IMR-90 (cell line): ENCODE measurements at regions not wholly inside any gene's neighbourhood (a gene's known extent, or its start where the extent isn't known, plus 50 kb on each side); places are given as distances from the start of the nearest gene placed in this dataset.

Source experiments
- ATAC-seq: fragments of 200-7000 bp; cut with Tn5 transposase; 2 replicates; pipeline ENCODE4 v1.9.1; 2020; ENCODE audit warnings: low read depth, mild to moderate bottlenecking, moderate library complexity
- BruUV-seq: library from RNA; stranded (reverse); fragments of 400-500 nt; replicated peaks from 2 replicates; lab custom pipeline; 2021; lab: Mats Ljungman, UMichigan
- CTCF ChIA-PET: fragments of 300-600 bp; formaldehyde crosslinking; extraction: SDS; loops from one replicate; lab custom pipeline; 2021; ENCODE audit warnings: antibody characterized with exemption; lab: Yijun Ruan, JAX
- POLR2A ChIA-PET: fragments of 300-600 bp; sonication (Branson Sonifier 250); formaldehyde crosslinking; loops from one replicate; lab custom pipeline; 2022; ENCODE audit warnings: antibody characterized with exemption; ENCODE audit not compliant: unreplicated experiment; lab: Charles Lee
- DNase-seq: peaks from one replicate; pipeline ENCODE4 v3.0.0; 2013
- H2AFZ ChIP-seq: replicated peaks from 2 replicates; pipeline ENCODE3; 2013; ENCODE audit warnings: low read length, mild to moderate bottlenecking; ENCODE audit not compliant: poor library complexity
- H2AK5ac ChIP-seq: 2 replicates; pipeline ENCODE4 v1.6.1; 2013; ENCODE audit warnings: low read depth, low read length, inconsistent platforms
- H2AK9ac ChIP-seq: replicated peaks from 2 replicates; pipeline ENCODE3; 2013; ENCODE audit warnings: mild to moderate bottlenecking, low read depth, low read length, moderate library complexity; ENCODE audit not compliant: poor library complexity
- H2BK120ac ChIP-seq: 2 replicates; pipeline ENCODE4 v1.6.1; 2013; ENCODE audit warnings: low read depth, low read length, inconsistent platforms
- H2BK15ac ChIP-seq: 3 replicates; pipeline ENCODE4 v1.6.1; 2013; ENCODE audit warnings: low read depth, low read length, inconsistent platforms
- H2BK20ac ChIP-seq: 2 replicates; pipeline ENCODE4 v1.6.1; 2013; ENCODE audit warnings: low read depth, mild to moderate bottlenecking, inconsistent platforms, low read length, moderate library complexity
- H2BK5ac ChIP-seq: 2 replicates; pipeline ENCODE4 v1.6.1; 2013; ENCODE audit warnings: mild to moderate bottlenecking, low read depth, low read length, inconsistent platforms; ENCODE audit not compliant: poor library complexity, severe bottlenecking
- H3K14ac ChIP-seq: replicated peaks from 2 replicates; pipeline ENCODE4 v1.6.1; 2013; ENCODE audit warnings: low read depth, low read length, inconsistent platforms
- H3K18ac ChIP-seq: 2 replicates; pipeline ENCODE4 v1.6.1; 2013; ENCODE audit warnings: low read depth, low read length, control low read depth
- H3K23ac ChIP-seq: 2 replicates; pipeline ENCODE4 v1.6.1; 2013; ENCODE audit warnings: low read depth, low read length, inconsistent platforms
- H3K27ac ChIP-seq: 2 replicates; pipeline ENCODE4 v1.5.1; 2013; ENCODE audit warnings: mild to moderate bottlenecking, control low read depth, low read length; ENCODE audit not compliant: insufficient read depth
- H3K27me3 ChIP-seq: 2 replicates; pipeline ENCODE4 v1.6.1; 2013; ENCODE audit warnings: low read length; ENCODE audit not compliant: control insufficient read depth, insufficient read depth
- H3K36me3 ChIP-seq: 2 replicates; pipeline ENCODE4 v1.6.1; 2013; ENCODE audit warnings: low read length, mixed read lengths; ENCODE audit not compliant: control insufficient read depth, insufficient read depth
- H3K4ac ChIP-seq: 2 replicates; pipeline ENCODE4 v1.6.1; 2013; ENCODE audit warnings: low read depth, low read length, inconsistent platforms
- H3K4me1 ChIP-seq: 2 replicates; pipeline ENCODE4 v1.6.1; 2013; ENCODE audit warnings: low read length, mixed read lengths; ENCODE audit not compliant: control insufficient read depth, insufficient read depth
- H3K4me2 ChIP-seq: 2 replicates; pipeline ENCODE4 v1.6.1; 2013; ENCODE audit warnings: low read depth, mild to moderate bottlenecking, control low read depth, low read length, moderate library complexity
- H3K4me3 ChIP-seq: 2 replicates; pipeline ENCODE4 v1.5.1; 2013; ENCODE audit warnings: low read depth, mild to moderate bottlenecking, control low read depth, low read length, moderate library complexity; ENCODE audit not compliant: insufficient read depth
- H3K56ac ChIP-seq: 2 replicates; pipeline ENCODE4 v1.6.1; 2013; ENCODE audit warnings: low read length, inconsistent platforms; ENCODE audit not compliant: insufficient read depth; ENCODE audit errors: extremely low read depth
- H3K79me1 ChIP-seq, 2 experiments: 2 replicates each; pipeline ENCODE4 v1.6.1; 2013; ENCODE audit warnings: low read length in 2 of 2, inconsistent platforms in 1 of 2, low read depth in 1 of 2
- H3K9ac ChIP-seq: 2 replicates; pipeline ENCODE4 v1.6.1; 2013; ENCODE audit warnings: low read depth, low read length, control low read depth
- H3K9me1 ChIP-seq: 2 replicates; pipeline ENCODE4 v1.6.1; 2013; ENCODE audit warnings: low read length, inconsistent platforms; ENCODE audit not compliant: insufficient read depth
- H3K9me3 ChIP-seq: 2 replicates; pipeline ENCODE4 v1.6.1; 2013; ENCODE audit warnings: low read length; ENCODE audit not compliant: control insufficient read depth, insufficient read depth
- H4K20me1 ChIP-seq: 2 replicates; pipeline ENCODE4 v1.6.1; 2013; ENCODE audit warnings: low read length, inconsistent platforms; ENCODE audit not compliant: insufficient read depth
- H4K5ac ChIP-seq: 2 replicates; pipeline ENCODE4 v1.6.1; 2013; ENCODE audit warnings: mild to moderate bottlenecking, low read depth, low read length, control low read depth
- H4K8ac ChIP-seq, 2 experiments: 2 replicates each; pipeline ENCODE4 v1.6.1; 2013; ENCODE audit warnings: low read depth in 2 of 2, low read length in 2 of 2, control low read depth in 1 of 2, inconsistent platforms in 1 of 2
- H4K91ac ChIP-seq: 2 replicates; pipeline ENCODE4 v1.6.1; 2013; ENCODE audit warnings: low read depth, low read length, inconsistent platforms; ENCODE audit not compliant: insufficient read depth
- MAFK ChIP-seq: IDR thresholded peaks from 2 replicates; pipeline ENCODE4 v1.6.1; 2012; ENCODE audit warnings: low read depth, low read length, improper control_type of control experiment
- RAD21 ChIP-seq: IDR thresholded peaks from 2 replicates; pipeline ENCODE4 v1.6.1; 2012; ENCODE audit warnings: low read length, improper control_type of control experiment
- WGBS, 2 experiments: methylation state at CpG; one replicate each; pipeline versions ENCODE4 v1.1.5 to v1.1.7; 2013; ENCODE audit warnings: missing lambda C conversion rate in 2 of 2; ENCODE audit not compliant: insufficient read length in 1 of 2; ENCODE audit errors: extremely low coverage in 2 of 2; 5-methylcytosine and 5-hydroxymethylcytosine counted together
- dilution Hi-C: fragments of 300-500 bp; cut with HindIII; formaldehyde crosslinking; loops from one replicate; pipeline ENCODE4 v1.14.3; 2018; ENCODE audit warnings: low sequenced_read_pairs; ENCODE audit not compliant: unreplicated experiment
- in situ Hi-C: fragments of 300-500 bp; cut with MboI; formaldehyde crosslinking; loops from 3 replicates; pipeline ENCODE4 v1.14.3; 2019; ENCODE audit warnings: low sequenced_read_pairs, inconsistent platforms, mixed read lengths
- intact Hi-C: fragments of 100-400 bp; cut with micrococcal nuclease; formaldehyde crosslinking; loops from 2 replicates; pipeline ENCODE4 v1.10.0; 2022

- H3K27ac ChIP-seq, result no peak overlapping the region
- no peak overlapping the region for H2BK120ac ChIP-seq
- no peak overlapping the region for H2AK9ac ChIP-seq
- H3K27me3 ChIP-seq, result no peaks in the 10 kb centered on the region
- TF ChIP-seq RAD21, result no peak
- 0 out of 2 replicates have a peak, but pooled peaks have one; percentile 28 for TF ChIP-seq MAFK
- BruUV-seq, result no TSS peak
- ChIA-PET POLR2A (no interaction called here), CTCF (interaction anchor here (0.9 kb wide), 1 partner anchor 14 kb away, joined by 3 read pairs; no protein-coding TSS in a partner anchor)
- no peak for DNase-seq
- no peak overlapping the region for H3K14ac ChIP-seq
- in situ Hi-C loops (no loop called here), intact Hi-C loops (no loop called here), dilution Hi-C loops (no loop called here)
- no peaks in the 10 kb centered on the region for H3K9me3 ChIP-seq
- no peaks in the 10 kb centered on the region for H3K4me1 ChIP-seq
- H4K20me1 ChIP-seq, result no peaks in the 10 kb centered on the region
- H3K9ac ChIP-seq, result no peak overlapping the region
- no peak overlapping the region for H3K23ac ChIP-seq
- H2BK20ac ChIP-seq, result no peak overlapping the region
- H2AK5ac ChIP-seq, result no peak overlapping the region
- H2BK15ac ChIP-seq, result no peak overlapping the region
- no peak overlapping the region for H3K18ac ChIP-seq
- no peak overlapping the region for H2BK5ac ChIP-seq
- no peak overlapping the region for H4K91ac ChIP-seq
- no peaks in the 10 kb centered on the region for H3K36me3 ChIP-seq
- no peaks in the 10 kb centered on the region for H3K9me1 ChIP-seq
- no peak overlapping the region for H2AFZ ChIP-seq
- H3K56ac ChIP-seq, result no peak overlapping the region
- no peaks in the 10 kb centered on the region for H3K79me1 ChIP-seq
- H4K5ac ChIP-seq, result no peak overlapping the region
- H3K4ac ChIP-seq, result no peak overlapping the region
- no peak for ATAC-seq
- H3K4me3 ChIP-seq, result no peak overlapping the region
- WGBS, 2 experiments, result no CpG with 5 or more reads among the region's 2 CpGs
- no peak overlapping the region for H4K8ac ChIP-seq
- no peak overlapping the region for H3K4me2 ChIP-seq
These were observed 207.3 kb upstream of the PIK3C3 start for GRCh38 chr18:41747723-41748242.
